ENCODE measurements at regions not wholly inside any gene's neighbourhood (a gene's known extent, or its start where the extent isn't known, plus 50 kb on each side); places are given as distances from the start of the nearest gene placed in this dataset.
"Not testable (repeated sequence)": the region's sequence is repeated elsewhere in the genome, so short reads cannot be mapped to it uniquely, and the experiment has no call there.

GRCh38 chr17:71513725-71514124 is 607.1 kb upstream of the SOX9 start:
- TF ChIP-seq POLR2AphosphoS5 (IDR thresholded peaks at IDR 0.05; ENCODE audit: low read depth, low read length); TAF1 (IDR thresholded peaks at IDR 0.05; ENCODE audit: borderline replicate concordance, low read depth, low read length); POLR2A (IDR thresholded peaks at IDR 0.05; ENCODE audit: low read depth, low read length): not testable (repeated sequence)
